ENCODE measurements at regions not wholly inside any gene's neighbourhood (a gene's known extent, or its start where the extent isn't known, plus 50 kb on each side); places are given as distances from the start of the nearest gene placed in this dataset.

GRCh38 chr18:40417501-40417900 is 1537.5 kb upstream of the PIK3C3 start (continued):
- TF ChIP-seq NANOG (IDR thresholded peaks at IDR 0.05; ENCODE audit: borderline replicate concordance): no peak
- TF ChIP-seq ZNF114 (CRISPR knock-in tag; IDR thresholded peaks at IDR 0.05): no peak
- TF ChIP-seq EZH2phosphoT487 (IDR thresholded peaks at IDR 0.05; ENCODE audit: unreplicated experiment): no peak
- no peak for TF ChIP-seq JUNB (IDR thresholded peaks at IDR 0.05; ENCODE audit: unreplicated experiment)
- no peak for TF ChIP-seq CTCF (conservative IDR thresholded peaks at IDR 0.05; ENCODE audit: low read depth in 2 of 2)
- TF ChIP-seq CREB1 (CRISPR knock-in tag; IDR thresholded peaks at IDR 0.05; ENCODE audit: low read depth): no peak
- TF ChIP-seq POLR2AphosphoS5 (IDR thresholded peaks at IDR 0.05; ENCODE audit: low read depth): no peak

GRCh38 chr18:40415821-40416220 is 1539.2 kb upstream of the PIK3C3 start:
- Histone ChIP-seq H3K9me2 (ENCODE audit: insufficient read depth) (no peaks in the 10 kb centered on the region), H3K4me3 (no peak overlapping the region), H3K27ac (ENCODE audit: low read depth) (no peak overlapping the region), H3K79me2 (replicated peaks; ENCODE audit: insufficient read depth) (no peaks in the 10 kb centered on the region), H2AFZ (no peak overlapping the region), H3K4me2 (no peak overlapping the region), H3K27me3 (ENCODE audit: insufficient read depth) (no peaks in the 10 kb centered on the region), H3K4me1 (ENCODE audit: insufficient read depth) (no peaks in the 10 kb centered on the region), H3F3A (replicated peaks; ENCODE audit: low read depth) (no peaks in the 10 kb centered on the region), H4K20me1 (replicated peaks; ENCODE audit: insufficient read depth) (no peaks in the 10 kb centered on the region), H3K36me3 (ENCODE audit: insufficient read depth) (no peaks in the 10 kb centered on the region)
- ATAC-seq (no peak), DNase-seq (ENCODE audit: low spot score) (no peak)
- Mint-ChIP-seq H3K4me3 (no peak overlapping the region), H3K4me1 (no peaks in the 10 kb centered on the region; the same call in 2 of the 3 replicates), H3K36me3 (ENCODE audit: low read depth) (no peaks in the 10 kb centered on the region), H3K27ac (no peak overlapping the region), H3K9me3 (no peaks in the 10 kb centered on the region), H3K27me3 (ENCODE audit: insufficient read depth, low read depth, poor library complexity) (peaks cover 4% of the 10 kb centered on the region)
- TF ChIP-seq NANOG (IDR thresholded peaks at IDR 0.05; ENCODE audit: borderline replicate concordance) (no peak), STAT1 (IDR thresholded peaks at IDR 0.05; ENCODE audit: unreplicated experiment) (no peak), ETS1 (IDR thresholded peaks at IDR 0.05) (no peak), POLR2AphosphoS5 (IDR thresholded peaks at IDR 0.05; ENCODE audit: low read depth) (no peak), ZNF462 (CRISPR knock-in tag; IDR thresholded peaks at IDR 0.05) (no peak), EZH2 (IDR thresholded peaks at IDR 0.05; ENCODE audit: low read depth, unreplicated experiment) (no peak), ZNF331 (CRISPR knock-in tag; IDR thresholded peaks at IDR 0.05; ENCODE audit: low read depth) (no peak), ZNF114 (CRISPR knock-in tag; IDR thresholded peaks at IDR 0.05) (no peak), EZH2phosphoT487 (IDR thresholded peaks at IDR 0.05; ENCODE audit: unreplicated experiment) (no peak), JUNB (IDR thresholded peaks at IDR 0.05; ENCODE audit: unreplicated experiment) (no peak), CREB1 (CRISPR knock-in tag; IDR thresholded peaks at IDR 0.05; ENCODE audit: low read depth) (no peak), CTCF (conservative IDR thresholded peaks at IDR 0.05; ENCODE audit: low read depth in 2 of 2) (no peak)

Data from GM23338 (cell line).